GM12892 (cell line): ENCODE measurements at regions not wholly inside any gene's neighbourhood (a gene's known extent, or its start where the extent isn't known, plus 50 kb on each side); places are given as distances from the start of the nearest gene placed in this dataset.

Experiments used
- POLR2A ChIP-seq: IDR thresholded peaks from 2 replicates; pipeline ENCODE4 v1.6.1; 2011; ENCODE audit warnings: low read depth, low read length, control low read depth
- POLR2AphosphoS5 ChIP-seq: IDR thresholded peaks from 2 replicates; pipeline ENCODE4 v1.6.1; 2011; ENCODE audit warnings: low read depth, low read length, control low read depth

DNA sequence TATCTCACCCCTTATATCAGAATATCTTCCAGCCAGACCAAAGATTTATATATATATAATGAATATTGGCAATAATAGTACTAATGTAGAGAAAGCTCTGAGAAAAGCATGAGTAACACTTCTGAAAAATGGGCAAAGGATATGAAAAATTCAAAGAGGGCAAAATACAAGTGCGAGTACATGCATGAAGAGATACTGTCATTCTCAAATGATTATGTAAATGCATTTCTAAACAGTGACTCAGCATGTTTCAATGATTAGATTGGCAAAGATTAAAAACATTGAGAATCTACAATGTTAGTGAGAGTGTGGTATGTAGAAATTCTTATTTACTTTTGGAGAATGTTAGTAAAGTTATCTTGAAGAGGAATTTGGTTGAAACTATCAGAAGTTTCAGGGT lies 118.3 kb upstream of the NEDD4L start:
- TF ChIP-seq POLR2AphosphoS5, result no peak
- no peak for TF ChIP-seq POLR2A
